SK-N-SH treated with all-trans-retinoic acid at 6 μM for 48 hours (cell line): ENCODE measurements at regions not wholly inside any gene's neighbourhood (a gene's known extent, or its start where the extent isn't known, plus 50 kb on each side); places are given as distances from the start of the nearest gene placed in this dataset.

Experiments
- CSDC2 ChIP-seq: fragments of 250-450 bp; sonication (Bioruptor Pico); IDR thresholded peaks from 2 replicates; pipeline ENCODE4 v1.5.0; 2020; ENCODE audit warnings: mild to moderate bottlenecking, moderate library complexity
- PPARA ChIP-seq: fragments of 250-450 bp; sonication (Bioruptor Pico); IDR thresholded peaks from 2 replicates; pipeline ENCODE4 v1.5.0; 2020; ENCODE audit warnings: mild to moderate bottlenecking, borderline replicate concordance
- ZFP30 ChIP-seq: fragments of 450-650 bp; formaldehyde crosslinking; IDR thresholded peaks from 2 replicates; pipeline ENCODE4 v1.5.0; 2022; ENCODE audit warnings: mild to moderate bottlenecking, moderate library complexity
- ZNF70 ChIP-seq: fragments of 450-650 bp; formaldehyde crosslinking; IDR thresholded peaks from 2 replicates; pipeline ENCODE4 v1.5.0; 2020; ENCODE audit warnings: mild to moderate bottlenecking, moderate library complexity

DNA sequence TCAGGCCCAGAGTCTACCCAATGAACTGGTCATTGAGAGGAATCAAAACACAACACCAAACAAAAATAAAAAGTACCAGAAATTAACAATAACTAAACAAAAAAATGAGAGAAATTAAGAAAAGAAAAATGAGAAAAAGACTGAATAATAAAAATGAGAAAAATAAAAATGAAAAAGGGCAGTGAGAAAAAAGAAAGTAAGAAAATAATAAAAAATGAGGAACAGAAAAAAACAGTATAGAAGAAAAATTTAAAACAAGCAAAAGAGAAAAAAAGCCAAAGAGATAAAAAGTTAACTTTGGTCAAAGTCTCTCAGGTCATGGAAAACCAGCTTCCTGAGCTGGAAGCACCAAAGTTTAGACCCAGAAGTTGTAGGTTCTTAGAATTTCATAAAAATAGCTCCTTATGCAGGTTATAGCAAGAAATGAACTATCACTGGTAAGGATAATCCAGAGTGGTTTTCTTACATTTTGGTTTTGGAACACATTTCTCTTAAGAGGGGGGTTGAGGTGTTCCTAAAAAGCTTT is 51.0 kb upstream of the WDR17 start (continued):
- TF ChIP-seq PPARA (CRISPR knock-in tag) (no peak), ZNF70 (CRISPR knock-in tag) (no peak), CSDC2 (CRISPR knock-in tag) (no peak), ZFP30 (CRISPR knock-in tag) (no peak)
